SK-N-MC (cell line): ENCODE measurements at regions not wholly inside any gene's neighbourhood (a gene's known extent, or its start where the extent isn't known, plus 50 kb on each side); places are given as distances from the start of the nearest gene placed in this dataset.

Experiments used
- FOXP2 ChIP-seq: optimal IDR thresholded peaks from 2 replicates; pipeline ENCODE3; 2011; ENCODE audit warnings: mild to moderate bottlenecking, moderate library complexity; ENCODE audit not compliant: insufficient read depth; ENCODE audit errors: extremely low read length, control extremely low read depth
- POLR2AphosphoS5 ChIP-seq: IDR thresholded peaks from 2 replicates; pipeline ENCODE4 v1.6.1; 2012; ENCODE audit warnings: mild to moderate bottlenecking, low read depth, low read length, borderline replicate concordance

GRCh38 chr21:28487455-28488070, 505.1 kb downstream of the LTN1 start:
- TF ChIP-seq FOXP2 (no peak), POLR2AphosphoS5 (no peak)
